GM12865 (cell line): ENCODE measurements at regions not wholly inside any gene's neighbourhood (a gene's known extent, or its start where the extent isn't known, plus 50 kb on each side); places are given as distances from the start of the nearest gene placed in this dataset.

Source experiments
- DNase-seq: peaks from one replicate; pipeline ENCODE4 v3.0.0; 2010; ENCODE audit warnings: low read depth
- H3K4me3 ChIP-seq: 2 replicates; pipeline ENCODE4 v1.5.1; 2011; ENCODE audit warnings: mild to moderate bottlenecking, low read depth, low read length, control low read depth
- CTCF ChIP-seq: IDR thresholded peaks from 2 replicates; pipeline ENCODE4 v1.5.1; 2011; ENCODE audit warnings: low read length, control low read depth, low read depth, inconsistent platforms; ENCODE audit not compliant: insufficient read depth; ENCODE audit errors: missing control alignments

GRCh38 chr13:111594606-111595005 lies 274.2 kb downstream of the TEX29 start:
- no peak for DNase-seq
- TF ChIP-seq CTCF, result no peak
- no peak overlapping the region for H3K4me3 ChIP-seq

GRCh38 chr13:111595276-111595675 lies 274.8 kb downstream of the TEX29 start:
- TF ChIP-seq CTCF, result no peak
- H3K4me3 ChIP-seq, result no peak overlapping the region
- DNase-seq, result no peak

GRCh38 chr13:111595791-111596190 lies 275.3 kb downstream of the TEX29 start:
- no peak overlapping the region for H3K4me3 ChIP-seq
- no peak for DNase-seq
- no peak for TF ChIP-seq CTCF

- no peak for DNase-seq
- no peak for TF ChIP-seq CTCF
These were observed 276.8 kb downstream of the TEX29 start for GRCh38 chr13:111597191-111597611.

GRCh38 chr13:111597618-111598017 lies 277.2 kb downstream of the TEX29 start:
- no peak for TF ChIP-seq CTCF
- no peak for DNase-seq

More at GRCh38 chr13:111597191-111597611, 276.8 kb downstream of the TEX29 start:
- H3K4me3 ChIP-seq, result no peak overlapping the region

GRCh38 chr13:111598747-111599146 lies 278.3 kb downstream of the TEX29 start:
- no peak overlapping the region for H3K4me3 ChIP-seq
- no peak for DNase-seq
- TF ChIP-seq CTCF, result no peak

More at GRCh38 chr13:111597618-111598017, 277.2 kb downstream of the TEX29 start:
- H3K4me3 ChIP-seq, result no peak overlapping the region

- no peak for DNase-seq
- no peak overlapping the region for H3K4me3 ChIP-seq
- no peak for TF ChIP-seq CTCF
These were observed 279.3 kb downstream of the TEX29 start for GRCh38 chr13:111599791-111600190.
